DND-41 (cell line): ENCODE measurements at regions not wholly inside any gene's neighbourhood (a gene's known extent, or its start where the extent isn't known, plus 50 kb on each side); places are given as distances from the start of the nearest gene placed in this dataset.

Experiments used
- ATAC-seq: fragments of 200-7000 bp; cut with Tn5 transposase; 3 replicates; pipeline ENCODE4 v1.9.1; 2021; ENCODE audit warnings: low read depth; ENCODE audit not compliant: insufficient read depth
- DNase-seq: peaks from one replicate; pipeline ENCODE4 v3.0.0-alpha.2; 2020
- H2AFZ ChIP-seq: 2 replicates; pipeline ENCODE4 v1.6.0; 2012; ENCODE audit warnings: low read depth, low read length
- H3K27ac ChIP-seq: 2 replicates; pipeline ENCODE4 v1.5.1; 2012; ENCODE audit warnings: low read length, inconsistent platforms
- H3K27me3 ChIP-seq: fragments of 200-600 bp; sonication (generic); 2 replicates; pipeline ENCODE4 v1.6.0; 2012; ENCODE audit warnings: low read length, mild to moderate bottlenecking, inconsistent platforms; ENCODE audit not compliant: insufficient read depth, poor library complexity
- H3K36me3 ChIP-seq: 2 replicates; pipeline ENCODE4 v1.5.1; 2012; ENCODE audit warnings: low read length, inconsistent platforms; ENCODE audit not compliant: insufficient read depth
- H3K4me1 ChIP-seq: 2 replicates; pipeline ENCODE4 v1.5.1; 2012; ENCODE audit warnings: mild to moderate bottlenecking, low read length; ENCODE audit not compliant: insufficient read depth
- H3K4me2 ChIP-seq: 2 replicates; pipeline ENCODE4 v1.6.0; 2012; ENCODE audit warnings: mild to moderate bottlenecking, moderate library complexity, low read length, inconsistent platforms; ENCODE audit not compliant: insufficient read depth
- H3K4me3 ChIP-seq, 2 experiments: fragments of 200-600 bp in 1 of 2; shearing (Covaris generic) in 1 of 2; 2 replicates each; pipeline ENCODE4 v1.5.1; 2012 to 2016; ENCODE audit warnings: inconsistent platforms in 2 of 2, low read length in 2 of 2, mild to moderate bottlenecking in 2 of 2, low read depth in 1 of 2, moderate library complexity in 1 of 2
- H3K79me2 ChIP-seq: 2 replicates; pipeline ENCODE4 v1.6.0; 2012; ENCODE audit warnings: low read length, inconsistent platforms; ENCODE audit not compliant: insufficient read depth
- H3K9ac ChIP-seq: 2 replicates; pipeline ENCODE4 v1.6.0; 2012; ENCODE audit warnings: low read depth, mild to moderate bottlenecking, inconsistent platforms, low read length, moderate library complexity
- H3K9me3 ChIP-seq: 2 replicates; pipeline ENCODE4 v1.5.1; 2012; ENCODE audit warnings: low read length, moderate library complexity, mild to moderate bottlenecking, inconsistent platforms; ENCODE audit not compliant: insufficient read depth, severe bottlenecking
- H4K20me1 ChIP-seq: 2 replicates; pipeline ENCODE4 v1.6.0; 2012; ENCODE audit warnings: low read length; ENCODE audit not compliant: insufficient read depth
- EZH2 ChIP-seq: IDR thresholded peaks from 3 replicates; pipeline ENCODE4 v1.6.1; 2012; ENCODE audit warnings: borderline replicate concordance, low read depth, mild to moderate bottlenecking, moderate library complexity, low read length, inconsistent platforms; ENCODE audit not compliant: severe bottlenecking
- TF ChIP-seq, protein P1 (sequence below): IDR thresholded peaks from 2 replicates; pipeline ENCODE4 v1.5.1; 2012; ENCODE audit warnings: borderline replicate concordance, low read length, moderate library complexity, mild to moderate bottlenecking; ENCODE audit not compliant: poor library complexity, severe bottlenecking; ENCODE audit errors: extremely low read depth

DNA sequence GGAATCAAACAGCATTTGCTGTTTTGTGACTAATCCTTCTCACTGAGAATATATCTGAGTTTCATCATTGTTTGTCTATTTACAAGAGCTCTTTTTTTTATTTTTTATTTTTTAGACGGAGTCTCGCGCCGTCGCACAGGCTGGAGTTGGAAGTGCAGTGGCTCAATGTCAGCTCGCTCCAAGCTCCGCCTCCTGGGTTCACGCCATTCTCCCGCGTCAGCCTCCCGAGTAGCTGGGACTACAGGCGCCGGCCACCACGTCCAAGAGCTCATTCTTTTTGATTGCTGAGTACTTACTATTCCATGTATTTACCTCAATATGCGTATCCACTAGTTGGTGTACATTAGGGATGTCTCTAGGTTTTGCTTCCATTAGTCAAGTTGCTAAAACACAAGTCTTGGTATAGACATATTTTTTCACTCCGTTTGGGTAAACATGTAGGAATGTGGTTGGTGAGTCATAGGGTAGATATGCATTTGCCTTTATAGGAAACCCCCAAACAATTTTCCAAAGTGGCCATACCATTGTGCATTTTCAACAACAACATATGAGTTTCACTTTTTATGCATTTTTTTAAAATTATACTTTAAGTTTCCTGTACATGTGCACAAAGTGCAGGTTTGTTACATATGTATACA lies 1005.0 kb upstream of the CDH10 start:
- no peaks in the 10 kb centered on the region for H3K9me3 ChIP-seq
- DNase-seq (no peak), ATAC-seq (no peak)
- H3K9ac ChIP-seq, result no peak overlapping the region
- no peaks in the 10 kb centered on the region for H3K36me3 ChIP-seq
- no peak overlapping the region for H2AFZ ChIP-seq
- no peak overlapping the region for H3K27ac ChIP-seq
- no peaks in the 10 kb centered on the region for H3K79me2 ChIP-seq
- no peaks in the 10 kb centered on the region for H3K27me3 ChIP-seq
- H3K4me1 ChIP-seq, result no peaks in the 10 kb centered on the region
- no peaks in the 10 kb centered on the region for H4K20me1 ChIP-seq
- TF ChIP-seq, protein P1, sequence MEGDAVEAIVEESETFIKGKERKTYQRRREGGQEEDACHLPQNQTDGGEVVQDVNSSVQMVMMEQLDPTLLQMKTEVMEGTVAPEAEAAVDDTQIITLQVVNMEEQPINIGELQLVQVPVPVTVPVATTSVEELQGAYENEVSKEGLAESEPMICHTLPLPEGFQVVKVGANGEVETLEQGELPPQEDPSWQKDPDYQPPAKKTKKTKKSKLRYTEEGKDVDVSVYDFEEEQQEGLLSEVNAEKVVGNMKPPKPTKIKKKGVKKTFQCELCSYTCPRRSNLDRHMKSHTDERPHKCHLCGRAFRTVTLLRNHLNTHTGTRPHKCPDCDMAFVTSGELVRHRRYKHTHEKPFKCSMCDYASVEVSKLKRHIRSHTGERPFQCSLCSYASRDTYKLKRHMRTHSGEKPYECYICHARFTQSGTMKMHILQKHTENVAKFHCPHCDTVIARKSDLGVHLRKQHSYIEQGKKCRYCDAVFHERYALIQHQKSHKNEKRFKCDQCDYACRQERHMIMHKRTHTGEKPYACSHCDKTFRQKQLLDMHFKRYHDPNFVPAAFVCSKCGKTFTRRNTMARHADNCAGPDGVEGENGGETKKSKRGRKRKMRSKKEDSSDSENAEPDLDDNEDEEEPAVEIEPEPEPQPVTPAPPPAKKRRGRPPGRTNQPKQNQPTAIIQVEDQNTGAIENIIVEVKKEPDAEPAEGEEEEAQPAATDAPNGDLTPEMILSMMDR, result no peak
- no peak for TF ChIP-seq EZH2
- H3K4me3 ChIP-seq, result no peak overlapping the region
- no peak overlapping the region for H3K4me2 ChIP-seq

DNA sequence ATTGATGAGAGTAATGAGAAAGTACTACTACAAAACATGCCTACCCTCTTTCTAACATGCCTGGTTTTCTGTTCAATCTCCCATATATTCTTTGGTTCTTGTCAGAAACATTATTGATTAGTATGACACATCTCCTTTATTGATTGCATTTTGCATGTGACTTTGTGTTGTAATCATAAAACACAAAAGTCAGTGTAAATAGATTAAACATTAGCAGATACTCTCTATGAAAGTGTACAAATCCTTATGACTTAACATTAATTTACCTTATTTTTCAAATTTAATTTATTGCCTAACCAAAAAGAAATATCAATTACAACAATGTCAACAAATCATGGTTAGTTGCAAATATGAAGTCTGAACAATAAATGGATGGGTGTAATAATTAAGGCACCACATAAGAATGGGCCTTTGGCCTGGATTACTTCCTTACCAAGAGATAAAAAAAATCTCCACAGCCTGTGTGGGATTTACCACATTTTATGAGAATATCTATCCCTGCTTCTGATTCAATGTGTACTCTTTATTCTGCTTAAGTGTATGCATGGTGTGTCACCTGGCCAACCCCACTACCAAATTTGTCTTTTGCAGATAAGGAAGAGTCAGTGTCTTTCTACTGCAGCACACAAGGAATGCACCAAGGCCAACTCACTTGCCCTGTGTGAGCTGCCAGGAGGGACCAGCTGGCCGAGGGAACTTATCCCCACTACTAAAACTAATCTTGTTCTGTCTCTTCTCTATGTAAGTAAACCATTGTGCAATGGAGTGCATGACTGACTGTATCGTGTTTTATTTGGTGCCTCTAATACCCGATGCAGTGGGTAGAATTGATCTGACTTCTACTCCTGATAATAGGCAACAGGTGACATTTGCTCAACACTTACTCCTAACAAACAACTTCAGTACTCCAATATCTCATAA lies 1001.9 kb upstream of the CDH10 start:
- no peak for TF ChIP-seq EZH2
- TF ChIP-seq, protein P1, result no peak

DNA sequence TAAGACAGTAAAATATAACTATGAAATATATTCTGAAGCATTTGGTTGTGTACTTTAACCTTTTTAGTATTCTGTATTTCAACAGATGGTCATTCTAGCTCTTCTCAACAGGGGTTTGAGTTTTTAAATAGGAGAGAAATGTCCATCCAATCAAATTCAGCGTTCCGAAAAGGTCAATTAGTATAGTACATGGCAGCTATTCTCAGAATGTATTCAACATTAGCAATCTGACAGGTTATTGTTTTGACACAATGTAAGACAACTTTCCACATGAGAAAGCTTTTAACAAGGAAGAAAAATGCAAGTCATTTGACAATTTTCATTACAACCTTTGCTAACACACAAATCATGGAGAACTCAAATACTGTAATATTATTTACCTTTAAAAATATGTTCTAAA lies 996.3 kb upstream of the CDH10 start:
- no peaks in the 10 kb centered on the region for H3K79me2 ChIP-seq
- H3K27ac ChIP-seq, result no peak overlapping the region
- H3K4me3 ChIP-seq, result no peak overlapping the region
- no peaks in the 10 kb centered on the region for H3K9me3 ChIP-seq
- no peak for TF ChIP-seq EZH2
- TF ChIP-seq, protein P1, result no peak
- H3K9ac ChIP-seq, result no peak overlapping the region
- no peaks in the 10 kb centered on the region for H4K20me1 ChIP-seq
- H3K27me3 ChIP-seq, result no peaks in the 10 kb centered on the region
- ATAC-seq, result no peak
- H3K36me3 ChIP-seq, result no peaks in the 10 kb centered on the region
- DNase-seq, result no peak
- no peak overlapping the region for H2AFZ ChIP-seq
- no peak overlapping the region for H3K4me2 ChIP-seq
- H3K4me1 ChIP-seq, result no peaks in the 10 kb centered on the region

More for the DNA sequence above, 1001.9 kb upstream of the CDH10 start:
- DNase-seq (no peak), ATAC-seq (no peak)
- Histone ChIP-seq H3K36me3 (no peaks in the 10 kb centered on the region), H3K27ac (no peak overlapping the region), H3K4me3 (no peak overlapping the region), H3K27me3 (no peaks in the 10 kb centered on the region), H3K4me2 (no peak overlapping the region), H4K20me1 (no peaks in the 10 kb centered on the region), H3K9ac (no peak overlapping the region), H3K9me3 (no peaks in the 10 kb centered on the region), H2AFZ (no peak overlapping the region), H3K79me2 (no peaks in the 10 kb centered on the region), H3K4me1 (no peaks in the 10 kb centered on the region)
